ENCODE measurements at regions not wholly inside any gene's neighbourhood (a gene's known extent, or its start where the extent isn't known, plus 50 kb on each side); places are given as distances from the start of the nearest gene placed in this dataset.
"Not testable (repeated sequence)": the region's sequence is repeated elsewhere in the genome, so short reads cannot be mapped to it uniquely, and the experiment has no call there.

DNA sequence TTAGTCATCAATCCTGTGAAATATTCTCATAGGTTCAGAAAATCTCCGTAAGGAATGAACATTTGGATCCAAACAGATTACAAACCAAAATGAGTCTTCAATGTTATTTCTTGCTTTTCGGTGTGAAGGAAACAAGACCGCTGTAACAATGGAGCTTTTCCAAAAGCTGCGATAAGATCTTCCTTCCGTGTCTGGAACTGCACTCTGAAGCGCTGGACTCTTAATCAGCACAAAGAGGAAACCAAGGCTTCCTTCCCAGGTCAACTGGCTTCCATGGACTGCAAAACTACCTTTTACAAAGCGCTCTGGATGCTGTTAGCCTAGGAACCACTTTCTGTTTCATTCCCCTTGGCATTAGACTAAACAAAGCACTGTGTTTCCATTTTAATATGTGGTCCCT, 137.9 kb upstream of the BASP1 start:
- Histone ChIP-seq H3K4me1 (ENCODE audit: low read depth) (no peaks in the 10 kb centered on the region), H3K36me3 (no peaks in the 10 kb centered on the region), H3K27me3 (no peaks in the 10 kb centered on the region), H3K9me3 (ENCODE audit: low read depth) (no peaks in the 10 kb centered on the region), H3K27ac (no peak overlapping the region), H3K4me3 (no peak overlapping the region)
- peak in 1 of 2 donors; percentile 66 for DNase-seq (ENCODE audit: low read depth in 1 of 2, low spot score in 1 of 2)
- TF ChIP-seq, protein P1, sequence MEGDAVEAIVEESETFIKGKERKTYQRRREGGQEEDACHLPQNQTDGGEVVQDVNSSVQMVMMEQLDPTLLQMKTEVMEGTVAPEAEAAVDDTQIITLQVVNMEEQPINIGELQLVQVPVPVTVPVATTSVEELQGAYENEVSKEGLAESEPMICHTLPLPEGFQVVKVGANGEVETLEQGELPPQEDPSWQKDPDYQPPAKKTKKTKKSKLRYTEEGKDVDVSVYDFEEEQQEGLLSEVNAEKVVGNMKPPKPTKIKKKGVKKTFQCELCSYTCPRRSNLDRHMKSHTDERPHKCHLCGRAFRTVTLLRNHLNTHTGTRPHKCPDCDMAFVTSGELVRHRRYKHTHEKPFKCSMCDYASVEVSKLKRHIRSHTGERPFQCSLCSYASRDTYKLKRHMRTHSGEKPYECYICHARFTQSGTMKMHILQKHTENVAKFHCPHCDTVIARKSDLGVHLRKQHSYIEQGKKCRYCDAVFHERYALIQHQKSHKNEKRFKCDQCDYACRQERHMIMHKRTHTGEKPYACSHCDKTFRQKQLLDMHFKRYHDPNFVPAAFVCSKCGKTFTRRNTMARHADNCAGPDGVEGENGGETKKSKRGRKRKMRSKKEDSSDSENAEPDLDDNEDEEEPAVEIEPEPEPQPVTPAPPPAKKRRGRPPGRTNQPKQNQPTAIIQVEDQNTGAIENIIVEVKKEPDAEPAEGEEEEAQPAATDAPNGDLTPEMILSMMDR (IDR thresholded peaks at IDR 0.05; ENCODE audit: low read depth, low read length) = no peak

DNA sequence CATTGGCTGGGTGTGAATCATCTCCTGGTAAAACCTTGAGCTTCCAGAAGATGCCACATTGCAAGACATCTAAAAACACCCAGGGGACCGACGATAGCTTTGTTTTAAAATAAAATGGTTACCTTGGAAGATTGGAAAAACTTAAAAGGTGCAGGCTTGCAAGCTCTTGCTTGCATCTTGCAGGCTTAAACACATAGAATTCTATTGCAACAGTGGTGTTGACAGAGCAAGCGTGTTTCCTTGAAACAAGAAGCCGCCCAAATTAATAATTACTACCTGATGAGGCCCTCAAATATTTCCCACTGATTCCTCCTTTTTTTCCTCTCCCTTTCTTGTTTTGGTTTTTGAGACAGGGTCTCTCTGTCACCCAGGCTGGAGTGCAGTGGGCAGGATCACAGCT, 137.1 kb upstream of the BASP1 start:
- H3K4me3 ChIP-seq = no peak overlapping the region
- H3K9me3 ChIP-seq (ENCODE audit: low read depth) = no peaks in the 10 kb centered on the region
- no peaks in the 10 kb centered on the region for H3K4me1 ChIP-seq (ENCODE audit: low read depth)
- no peak overlapping the region for H3K27ac ChIP-seq
- TF ChIP-seq, protein P1 (IDR thresholded peaks at IDR 0.05; ENCODE audit: low read depth, low read length) = no peak
- DNase-seq (ENCODE audit: low read depth in 1 of 2, low spot score in 1 of 2) = no peak
- H3K27me3 ChIP-seq = no peaks in the 10 kb centered on the region
- no peaks in the 10 kb centered on the region for H3K36me3 ChIP-seq

DNA sequence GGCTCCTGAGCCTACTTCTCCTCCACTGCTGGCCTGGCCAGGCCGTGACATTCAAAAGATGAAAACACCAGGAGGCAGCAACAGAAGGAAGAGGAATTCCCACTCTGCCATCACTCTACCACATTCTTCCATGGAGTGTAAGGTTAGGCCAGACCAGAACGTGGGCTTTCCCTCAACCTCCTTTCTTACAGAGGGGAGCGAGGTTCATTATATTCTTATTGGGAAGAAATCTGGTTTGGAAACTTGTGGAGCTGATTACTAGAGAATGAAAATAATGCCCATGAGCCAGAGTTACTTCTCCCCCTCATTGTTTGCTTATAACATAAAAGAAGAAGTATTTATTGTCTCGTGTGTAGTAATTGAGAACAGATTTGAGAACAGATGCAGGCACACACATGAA, 136.3 kb upstream of the BASP1 start:
- Histone ChIP-seq H3K27ac (no peak overlapping the region), H3K9me3 (ENCODE audit: low read depth) (no peaks in the 10 kb centered on the region), H3K4me1 (ENCODE audit: low read depth) (no peaks in the 10 kb centered on the region), H3K36me3 (no peaks in the 10 kb centered on the region), H3K27me3 (no peaks in the 10 kb centered on the region), H3K4me3 (no peak overlapping the region)
- DNase-seq (ENCODE audit: low read depth in 1 of 2, low spot score in 1 of 2) = no peak
- TF ChIP-seq, protein P1 (IDR thresholded peaks at IDR 0.05; ENCODE audit: low read depth, low read length) = no peak

DNA sequence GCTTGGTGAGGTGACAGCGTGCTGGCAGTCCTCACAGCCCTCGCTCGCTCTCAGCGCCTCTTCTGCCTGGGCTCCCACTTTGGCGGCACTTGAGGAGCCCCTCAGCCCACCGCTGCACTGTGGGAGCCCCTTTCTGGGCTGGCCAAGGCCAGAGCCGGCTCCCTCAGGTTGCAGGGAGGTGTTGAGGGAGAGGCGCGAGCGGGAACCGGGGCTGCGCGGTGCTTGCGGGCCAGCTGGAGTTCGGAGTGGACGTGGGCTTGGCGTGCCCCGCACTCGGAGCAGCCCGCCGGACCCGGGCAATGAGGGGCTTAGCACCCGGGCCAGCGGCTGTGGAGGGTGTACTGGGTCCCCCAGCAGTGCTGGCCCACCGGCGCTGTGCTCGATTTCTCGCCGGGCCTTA, 134.2 kb upstream of the BASP1 start:
- not testable (repeated sequence) for DNase-seq (ENCODE audit: low read depth in 1 of 2, low spot score in 1 of 2); H3K27me3 ChIP-seq; H3K27ac ChIP-seq; H3K36me3 ChIP-seq; H3K4me1 ChIP-seq (ENCODE audit: low read depth); H3K9me3 ChIP-seq (ENCODE audit: low read depth); H3K4me3 ChIP-seq

DNA sequence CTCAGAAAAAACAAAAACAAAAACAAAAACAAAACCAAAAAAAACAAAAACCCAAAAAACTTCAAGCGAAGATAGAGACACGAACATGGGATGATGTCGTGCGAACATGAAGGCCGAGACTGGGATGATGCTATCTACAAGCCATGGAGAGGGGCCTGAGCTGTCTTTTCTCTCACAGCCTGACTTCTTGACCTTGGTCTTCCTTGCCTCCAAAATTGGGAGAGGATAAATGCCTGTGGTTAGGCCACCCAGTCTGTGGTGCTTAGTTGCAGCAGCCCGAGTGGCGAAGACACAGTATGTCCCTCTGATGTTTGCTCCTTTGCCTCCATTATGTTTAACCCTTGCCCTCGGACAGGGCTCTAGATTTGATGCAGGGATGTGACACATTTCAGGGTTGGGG, 130.4 kb upstream of the BASP1 start:
- peak in 1 of 2 donors; percentile 42 for DNase-seq (ENCODE audit: low read depth in 1 of 2, low spot score in 1 of 2)
- Histone ChIP-seq H3K27ac (no peak overlapping the region), H3K4me1 (ENCODE audit: low read depth) (no peaks in the 10 kb centered on the region), H3K36me3 (no peaks in the 10 kb centered on the region), H3K27me3 (no peaks in the 10 kb centered on the region), H3K4me3 (no peak overlapping the region), H3K9me3 (ENCODE audit: low read depth) (no peaks in the 10 kb centered on the region)
- TF ChIP-seq, protein P1 (IDR thresholded peaks at IDR 0.05; ENCODE audit: low read depth, low read length) = no peak

DNA sequence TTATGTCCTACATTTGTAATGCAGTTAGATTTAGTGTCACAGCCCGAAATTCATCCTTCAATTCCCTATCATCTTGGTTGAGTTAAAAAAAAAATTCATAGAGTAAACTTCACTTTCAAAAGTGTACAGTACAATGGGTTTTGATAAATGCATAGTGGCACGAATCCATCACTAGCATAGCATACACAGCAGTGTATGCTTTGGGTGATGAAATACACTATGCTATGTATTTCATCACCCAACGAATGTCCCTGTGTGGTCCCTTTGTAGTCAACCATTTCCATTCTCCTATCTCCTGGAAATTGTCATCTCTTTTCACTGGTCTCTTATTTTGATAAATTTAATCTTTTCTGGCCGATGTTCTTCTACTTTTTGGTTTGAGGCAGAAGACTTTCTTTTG, 129.4 kb upstream of the BASP1 start:
- no peaks in the 10 kb centered on the region for H3K27me3 ChIP-seq
- DNase-seq (ENCODE audit: low read depth in 1 of 2, low spot score in 1 of 2) = peak in 1 of 2 donors; percentile 49
- H3K4me1 ChIP-seq (ENCODE audit: low read depth) = no peaks in the 10 kb centered on the region
- H3K27ac ChIP-seq = no peak overlapping the region
- H3K9me3 ChIP-seq (ENCODE audit: low read depth) = no peaks in the 10 kb centered on the region
- H3K36me3 ChIP-seq = no peaks in the 10 kb centered on the region
- TF ChIP-seq, protein P1 (IDR thresholded peaks at IDR 0.05; ENCODE audit: low read depth, low read length) = no peak
- H3K4me3 ChIP-seq = no peak overlapping the region

All from cardiac muscle cell (in vitro differentiated cells and primary cell).